Activated B cell treated with CpG ODN at 0.5 μM for 24 hours (primary cell): ENCODE measurements at regions not wholly inside any gene's neighbourhood (a gene's known extent, or its start where the extent isn't known, plus 50 kb on each side); places are given as distances from the start of the nearest gene placed in this dataset.

Experiments
- ATAC-seq: fragments of 200-7000 bp; cut with Tn5 transposase; one replicate; pipeline ENCODE4 v1.10.0; 2021; ENCODE audit warnings: low read depth, mild to moderate bottlenecking, moderate library complexity
- CTCF ChIA-PET: fragments of 350-600 bp; sonication (Branson Sonifier 250); formaldehyde crosslinking; loops from one replicate; lab custom pipeline; 2021; ENCODE audit warnings: antibody characterized with exemption; lab: Charles Lee
- POLR2A ChIA-PET: fragments of 350-600 bp; sonication (Branson Sonifier 250); formaldehyde crosslinking; loops from one replicate; lab custom pipeline; 2021; ENCODE audit warnings: antibody characterized with exemption; lab: Charles Lee
- DNase-seq: peaks from one replicate; pipeline ENCODE4 v3.0.0; 2022
- H3K27ac Mint-ChIP-seq: one replicate; pipeline ENCODE4 v1.8.0; 2020; ENCODE audit warnings: mixed read lengths
- H3K27me3 Mint-ChIP-seq: one replicate; pipeline ENCODE4 v1.8.0; 2021; ENCODE audit warnings: mixed read lengths
- H3K36me3 Mint-ChIP-seq: one replicate; pipeline ENCODE4 v1.8.0; 2021; ENCODE audit warnings: low read depth, mixed read lengths
- H3K4me1 Mint-ChIP-seq: one replicate; pipeline ENCODE4 v1.8.0; 2021; ENCODE audit warnings: mixed read lengths
- H3K4me3 Mint-ChIP-seq: one replicate; pipeline ENCODE4 v1.8.0; 2020; ENCODE audit warnings: mild to moderate bottlenecking, mixed read lengths
- H3K9me3 Mint-ChIP-seq: one replicate; pipeline ENCODE4 v1.8.0; 2020; ENCODE audit warnings: mixed read lengths
- intact Hi-C: fragments of 100-400 bp; cut with micrococcal nuclease; formaldehyde crosslinking; loops from one replicate; pipeline ENCODE4 v1.15.1; 2024
- TF ChIP-seq, protein P1 (sequence below): fragments of 200-600 bp; IDR thresholded peaks from one replicate; pipeline ENCODE4 v1.8.0; 2022; ENCODE audit warnings: antibody characterized with exemption, mild to moderate bottlenecking

DNA sequence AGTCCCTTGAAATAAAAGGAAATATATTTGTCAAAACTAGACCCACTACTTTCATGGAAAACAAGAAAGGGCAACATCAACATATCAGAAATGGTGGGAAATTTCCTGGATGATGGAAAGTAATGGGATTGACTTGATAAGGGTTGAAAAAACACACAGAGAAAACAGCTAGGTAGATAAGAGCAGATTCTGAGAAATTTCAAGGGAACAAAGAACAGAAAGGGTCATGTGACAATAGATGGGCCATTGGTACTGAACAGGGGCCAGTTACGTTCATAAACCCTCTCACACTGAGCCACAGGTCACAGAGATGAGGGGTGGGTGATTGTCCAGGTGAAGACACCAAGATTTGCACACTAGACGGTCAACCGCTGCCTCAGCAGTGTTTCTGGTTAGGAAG lies 98.7 kb downstream of the QPCT start:
- intact Hi-C loops: no loop called here
- CTCF ChIA-PET: no interaction called here
- H3K27ac Mint-ChIP-seq: no peak overlapping the region

DNA sequence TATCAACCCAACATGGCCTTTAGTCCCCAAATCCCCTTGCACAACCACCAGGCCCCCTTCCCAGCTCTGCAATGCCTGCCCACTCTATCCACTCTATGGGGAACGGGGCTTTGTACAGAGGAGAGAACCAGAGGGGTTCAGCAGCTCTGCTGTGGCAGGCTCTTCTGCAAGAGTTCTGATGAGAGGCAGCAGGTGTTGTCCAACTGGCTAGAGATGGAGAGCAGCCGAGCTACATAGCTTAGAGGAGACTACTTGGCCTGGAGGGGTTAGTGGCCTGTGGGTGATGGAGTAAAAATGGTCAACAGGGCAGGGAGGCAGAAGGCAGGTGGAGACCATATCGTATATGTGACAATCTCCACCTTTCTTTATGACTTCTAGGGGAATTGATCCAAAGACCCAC lies 103.0 kb downstream of the QPCT start:
- ChIA-PET CTCF (no interaction called here), POLR2A (interaction anchor here (0.6 kb wide), 1 partner anchor 230 kb away, joined by 5 read pairs; no protein-coding TSS in a partner anchor)
- no peaks in the 10 kb centered on the region for H3K4me1 Mint-ChIP-seq

More for the DNA sequence above, 98.7 kb downstream of the QPCT start:
- DNase-seq (no peak), ATAC-seq (no peak)
- Mint-ChIP-seq H3K9me3 (peaks cover 3% of the 10 kb centered on the region), H3K4me3 (no peak overlapping the region), H3K36me3 (no peaks in the 10 kb centered on the region), H3K4me1 (no peaks in the 10 kb centered on the region), H3K27me3 (peaks cover 19% of the 10 kb centered on the region)
- POLR2A ChIA-PET: no interaction called here
- TF ChIP-seq, protein P1, sequence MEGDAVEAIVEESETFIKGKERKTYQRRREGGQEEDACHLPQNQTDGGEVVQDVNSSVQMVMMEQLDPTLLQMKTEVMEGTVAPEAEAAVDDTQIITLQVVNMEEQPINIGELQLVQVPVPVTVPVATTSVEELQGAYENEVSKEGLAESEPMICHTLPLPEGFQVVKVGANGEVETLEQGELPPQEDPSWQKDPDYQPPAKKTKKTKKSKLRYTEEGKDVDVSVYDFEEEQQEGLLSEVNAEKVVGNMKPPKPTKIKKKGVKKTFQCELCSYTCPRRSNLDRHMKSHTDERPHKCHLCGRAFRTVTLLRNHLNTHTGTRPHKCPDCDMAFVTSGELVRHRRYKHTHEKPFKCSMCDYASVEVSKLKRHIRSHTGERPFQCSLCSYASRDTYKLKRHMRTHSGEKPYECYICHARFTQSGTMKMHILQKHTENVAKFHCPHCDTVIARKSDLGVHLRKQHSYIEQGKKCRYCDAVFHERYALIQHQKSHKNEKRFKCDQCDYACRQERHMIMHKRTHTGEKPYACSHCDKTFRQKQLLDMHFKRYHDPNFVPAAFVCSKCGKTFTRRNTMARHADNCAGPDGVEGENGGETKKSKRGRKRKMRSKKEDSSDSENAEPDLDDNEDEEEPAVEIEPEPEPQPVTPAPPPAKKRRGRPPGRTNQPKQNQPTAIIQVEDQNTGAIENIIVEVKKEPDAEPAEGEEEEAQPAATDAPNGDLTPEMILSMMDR: no peak

GRCh38 chr2:37448342-37449120 lies 104.1 kb downstream of the QPCT start:
- intact Hi-C loops: no loop called here
- DNase-seq: no peak
- H3K27me3 Mint-ChIP-seq: peaks cover 9% of the 10 kb centered on the region
- ATAC-seq: no peak
- H3K4me3 Mint-ChIP-seq: no peak overlapping the region
- H3K36me3 Mint-ChIP-seq: no peaks in the 10 kb centered on the region
- H3K27ac Mint-ChIP-seq: no peak overlapping the region
- CTCF ChIA-PET: no interaction called here
- TF ChIP-seq, protein P1: no peak
- POLR2A ChIA-PET: no interaction called here
- no peaks in the 10 kb centered on the region for H3K9me3 Mint-ChIP-seq
- peaks cover 2% of the 10 kb centered on the region for H3K4me1 Mint-ChIP-seq

More for the DNA sequence above, 103.0 kb downstream of the QPCT start:
- DNase-seq (no peak), ATAC-seq (no peak)
- Mint-ChIP-seq H3K27ac (no peak overlapping the region), H3K4me3 (no peak overlapping the region), H3K27me3 (peaks cover 15% of the 10 kb centered on the region), H3K9me3 (no peaks in the 10 kb centered on the region), H3K36me3 (no peaks in the 10 kb centered on the region)
- intact Hi-C loops: no loop called here
- TF ChIP-seq, protein P1: no peak

DNA sequence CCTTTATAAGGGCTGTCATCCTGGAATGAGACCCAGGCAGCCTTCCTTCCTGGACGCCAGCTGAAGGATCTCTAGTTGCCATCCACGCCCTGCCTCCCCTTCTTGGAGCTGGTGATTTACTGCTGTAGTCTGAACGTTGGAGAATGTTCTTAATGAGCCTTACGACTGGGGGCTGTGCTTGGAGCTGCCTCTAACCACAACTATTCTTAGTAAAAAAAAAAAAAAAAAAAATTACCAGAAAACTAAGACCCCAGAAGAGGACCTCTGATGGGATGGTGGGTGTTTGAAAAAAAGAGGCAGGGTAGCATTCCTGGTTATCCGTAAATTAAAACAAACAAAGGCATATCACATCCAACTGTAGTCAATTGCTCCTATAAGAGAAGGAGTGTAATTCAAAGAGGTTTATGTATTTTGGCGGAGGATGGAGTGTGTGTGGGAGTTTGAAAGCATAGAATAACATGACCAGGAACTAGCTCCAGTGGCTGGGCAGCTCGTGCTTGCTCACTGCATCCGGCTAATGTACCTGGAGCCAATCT lies 105.4 kb downstream of the QPCT start:
- H3K4me1 Mint-ChIP-seq: peaks cover 2% of the 10 kb centered on the region
- intact Hi-C loops: no loop called here
- POLR2A ChIA-PET: no interaction called here
- H3K27ac Mint-ChIP-seq: no peak overlapping the region
- H3K27me3 Mint-ChIP-seq: peaks cover 8% of the 10 kb centered on the region
- CTCF ChIA-PET: no interaction called here
- no peak for ATAC-seq
- H3K4me3 Mint-ChIP-seq: no peak overlapping the region
- TF ChIP-seq, protein P1: no peak
- H3K9me3 Mint-ChIP-seq: no peaks in the 10 kb centered on the region
- no peak for DNase-seq
- H3K36me3 Mint-ChIP-seq: no peaks in the 10 kb centered on the region

DNA sequence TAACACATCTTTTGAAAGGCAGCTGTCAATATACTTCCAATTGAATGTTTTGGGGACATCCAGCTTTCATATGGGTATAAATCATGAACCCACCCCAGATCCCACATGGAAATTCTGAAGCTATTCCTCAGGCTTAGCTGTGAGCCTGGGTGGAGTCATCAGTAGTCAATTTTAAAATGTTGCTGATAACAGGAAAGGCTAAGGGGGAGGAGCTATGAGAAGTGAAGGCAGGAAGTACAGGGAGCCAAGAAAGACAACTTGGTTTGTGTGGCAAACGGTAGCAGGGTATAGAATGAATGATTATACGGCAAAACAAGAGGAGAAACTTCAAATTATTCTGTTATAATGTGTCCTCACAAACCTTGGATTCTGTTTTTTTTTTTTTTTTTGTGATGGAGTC lies 108.6 kb downstream of the QPCT start:
- intact Hi-C loops: no loop called here

More for the DNA sequence above, 108.6 kb downstream of the QPCT start:
- ATAC-seq: no peak
- Mint-ChIP-seq H3K27me3 (peaks cover 4% of the 10 kb centered on the region), H3K27ac (no peak overlapping the region), H3K4me3 (no peak overlapping the region), H3K9me3 (no peaks in the 10 kb centered on the region), H3K4me1 (peaks cover 5% of the 10 kb centered on the region), H3K36me3 (no peaks in the 10 kb centered on the region)
- CTCF ChIA-PET: interaction anchor here (0.6 kb wide), 1 partner anchor 474 kb away, joined by 3 read pairs; no protein-coding TSS in a partner anchor
- TF ChIP-seq, protein P1: no peak
- DNase-seq: no peak
- POLR2A ChIA-PET: no interaction called here
